UCSD-AML1 (cell line): ENCODE measurements at regions not wholly inside any gene's neighbourhood (a gene's known extent, or its start where the extent isn't known, plus 50 kb on each side); places are given as distances from the start of the nearest gene placed in this dataset.
"Not testable (repeated sequence)": the region's sequence is repeated elsewhere in the genome, so short reads cannot be mapped to it uniquely, and the experiment has no call there.

Source experiments
- DNase-seq: peaks from one replicate; lab custom pipeline; 2025; ENCODE audit not compliant: unreplicated experiment; lab: John Stamatoyannopoulos, UW

- no peak for DNase-seq
These were observed 218.1 kb upstream of the OBI1 start for GRCh38 chr13:78876915-78877549.

GRCh38 chr13:78875792-78876580, 217.0 kb upstream of the OBI1 start:
- DNase-seq = peak; percentile 9

GRCh38 chr13:78868991-78869390, 210.0 kb upstream of the OBI1 start:
- no peak for DNase-seq

DNA sequence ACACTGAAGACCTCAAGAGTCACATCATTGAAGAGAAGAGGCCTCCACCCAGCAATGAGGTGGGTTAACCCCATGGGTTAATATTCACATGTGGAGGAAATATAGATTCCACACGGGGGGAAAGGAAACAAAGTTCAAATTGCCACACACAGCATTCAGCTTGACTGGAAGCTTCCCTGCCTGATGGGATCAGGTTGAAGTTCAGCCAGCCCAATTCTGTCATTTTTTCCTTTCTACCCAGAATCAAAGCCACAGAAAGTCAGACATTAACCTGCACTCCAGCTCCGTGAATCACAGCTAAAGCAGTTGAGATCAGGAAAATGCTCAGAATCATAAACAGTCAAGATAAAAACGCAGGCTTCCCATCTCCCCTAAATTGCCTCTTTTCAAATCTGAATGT, 208.7 kb upstream of the OBI1 start:
- no peak for DNase-seq

DNA sequence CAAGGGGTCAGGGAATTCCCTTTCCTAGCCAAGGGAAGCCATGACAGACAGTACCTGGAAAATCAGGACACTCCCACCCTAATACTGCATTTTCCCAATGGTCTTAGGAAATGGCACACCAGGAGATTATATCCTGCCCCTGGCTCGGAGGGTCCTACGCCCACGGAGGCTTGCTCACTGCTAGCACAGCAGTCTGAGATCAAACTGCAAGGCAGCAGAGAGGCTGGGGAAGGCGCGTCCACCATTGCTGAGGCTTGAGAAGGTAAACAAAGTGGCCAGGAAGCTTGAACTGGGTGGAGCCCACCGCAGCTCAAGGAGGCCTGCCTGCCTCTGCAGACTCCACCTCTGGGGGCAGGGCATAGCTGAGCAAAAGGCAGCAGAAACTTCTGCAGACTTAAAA, 207.1 kb upstream of the OBI1 start:
- not testable (repeated sequence) for DNase-seq

DNA sequence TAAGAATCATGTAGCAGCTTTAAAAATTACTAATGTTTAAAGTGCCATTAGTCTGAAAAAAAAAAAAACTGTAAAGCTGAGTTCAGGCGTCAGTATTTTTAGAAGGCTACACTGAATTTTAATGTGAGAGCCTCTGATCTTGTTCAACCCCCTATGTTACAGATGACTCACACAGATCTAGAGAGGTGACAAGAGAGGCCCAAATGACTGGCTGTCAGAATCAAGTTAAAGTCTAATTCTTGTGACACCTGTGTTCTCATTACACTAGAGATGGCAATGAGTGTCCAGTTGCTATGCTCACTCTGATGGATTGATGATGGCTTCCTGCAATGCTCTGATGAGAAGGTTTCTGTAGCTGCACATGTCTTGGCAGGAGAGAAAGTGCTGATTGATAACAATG, 203.5 kb upstream of the OBI1 start:
- DNase-seq = no peak

DNA sequence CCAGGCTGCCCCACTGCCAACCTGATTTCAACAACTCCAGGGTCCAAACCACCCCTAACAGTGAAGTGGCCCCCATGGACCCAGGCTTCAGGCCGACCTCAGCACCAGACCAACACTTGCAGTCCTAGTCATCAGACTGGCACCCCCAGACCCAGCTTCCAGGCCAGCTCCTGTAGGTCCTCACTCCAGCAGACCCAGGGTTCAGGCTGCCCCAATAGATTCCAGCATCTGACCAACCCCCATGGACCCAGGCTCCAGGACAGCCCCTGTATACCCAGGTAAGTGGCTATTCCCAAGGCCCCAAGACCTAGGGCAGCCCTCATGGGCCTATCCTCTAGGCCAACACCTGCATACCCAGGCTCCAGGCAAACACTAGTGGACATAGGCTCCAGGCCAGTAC, 193.8 kb upstream of the OBI1 start:
- no peak for DNase-seq

DNA sequence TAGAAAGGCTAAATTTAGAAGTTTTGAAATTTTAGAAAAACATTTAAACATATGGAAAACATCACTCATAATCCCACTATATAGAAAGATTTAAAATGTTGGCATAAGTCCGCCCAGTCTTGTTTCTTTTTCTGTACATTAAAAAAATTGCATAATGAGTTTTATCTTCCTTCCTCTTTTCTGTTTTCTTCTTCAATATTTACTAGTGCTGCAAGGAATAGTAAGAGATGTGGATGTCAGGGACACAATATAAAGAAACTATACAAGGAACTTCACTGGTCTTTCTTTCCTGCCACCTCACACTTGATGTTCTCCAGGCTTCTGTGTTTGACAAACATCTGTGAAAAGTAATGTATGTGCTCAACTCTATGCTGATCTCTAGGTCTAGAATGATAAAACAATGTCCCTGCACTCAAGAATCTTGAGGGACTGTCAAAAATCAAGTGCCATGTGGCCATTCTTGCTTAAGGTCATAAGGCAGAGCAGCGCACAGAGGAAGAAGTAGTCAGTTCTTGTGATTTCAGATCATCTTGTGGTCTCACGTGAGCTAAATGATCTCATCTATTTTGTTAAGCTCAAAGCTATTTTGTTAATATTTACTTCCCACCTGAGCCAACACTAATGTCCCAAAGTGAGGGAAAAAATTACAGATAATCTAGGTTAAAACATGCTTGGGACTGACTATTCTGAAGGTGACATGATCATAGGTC, 186.9 kb upstream of the OBI1 start:
- no peak for DNase-seq

GRCh38 chr13:78844106-78844505, 185.2 kb upstream of the OBI1 start:
- DNase-seq = no peak

- DNase-seq = no peak
These were observed 182.5 kb upstream of the OBI1 start for GRCh38 chr13:78841358-78841963.

DNA sequence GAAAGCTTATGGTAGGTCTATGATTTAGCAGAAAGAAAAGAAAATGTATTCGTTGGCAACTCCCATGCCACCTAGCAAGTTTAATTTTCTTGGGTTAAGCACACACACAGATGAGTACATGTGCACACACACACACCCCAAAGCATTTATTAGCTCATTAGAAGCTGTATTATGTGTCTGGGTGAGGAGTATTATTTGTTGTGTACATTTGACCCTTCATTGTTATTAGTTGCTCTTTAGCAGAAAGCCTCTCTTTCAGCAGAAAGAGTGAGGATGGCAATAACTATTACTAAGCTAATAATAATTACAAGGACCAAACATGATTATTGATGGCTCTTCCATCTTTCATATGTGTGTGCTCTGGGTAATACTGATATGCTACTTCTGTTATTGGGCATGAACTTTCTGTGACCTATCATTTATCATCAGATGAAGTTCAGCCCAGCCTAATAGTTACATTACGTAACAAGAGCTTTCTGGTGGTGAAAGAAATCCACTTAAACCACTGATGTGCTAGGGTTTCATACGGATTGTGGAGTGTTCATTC, 177.4 kb upstream of the OBI1 start:
- no peak for DNase-seq

DNA sequence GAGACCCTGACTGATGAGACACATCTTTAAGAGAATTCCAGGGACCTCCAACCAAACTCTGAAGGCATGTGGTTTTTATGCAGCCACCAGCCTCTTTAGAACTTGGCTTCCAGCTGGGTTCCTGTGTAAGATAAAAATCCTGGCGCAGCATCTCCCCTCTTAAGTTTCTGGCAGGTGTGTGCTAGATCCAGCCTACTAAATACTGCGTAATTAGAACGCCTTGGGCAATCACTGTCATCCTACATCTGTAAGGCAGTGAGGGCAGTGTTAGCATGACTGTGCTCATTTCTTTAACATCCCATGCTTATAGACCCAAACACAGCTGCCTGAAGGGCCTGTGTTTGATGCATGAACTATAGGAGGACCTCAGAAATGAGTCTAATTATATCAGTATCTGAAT, 173.5 kb upstream of the OBI1 start:
- no peak for DNase-seq

- DNase-seq = no peak
These were observed 171.6 kb upstream of the OBI1 start for GRCh38 chr13:78830508-78830907.

GRCh38 chr13:78829821-78830220, 170.9 kb upstream of the OBI1 start:
- DNase-seq = no peak

GRCh38 chr13:78827471-78827870, 168.5 kb upstream of the OBI1 start:
- no peak for DNase-seq

GRCh38 chr13:78826936-78827335, 168.0 kb upstream of the OBI1 start:
- DNase-seq = no peak

GRCh38 chr13:78826312-78826711, 167.4 kb upstream of the OBI1 start:
- DNase-seq = no peak

DNA sequence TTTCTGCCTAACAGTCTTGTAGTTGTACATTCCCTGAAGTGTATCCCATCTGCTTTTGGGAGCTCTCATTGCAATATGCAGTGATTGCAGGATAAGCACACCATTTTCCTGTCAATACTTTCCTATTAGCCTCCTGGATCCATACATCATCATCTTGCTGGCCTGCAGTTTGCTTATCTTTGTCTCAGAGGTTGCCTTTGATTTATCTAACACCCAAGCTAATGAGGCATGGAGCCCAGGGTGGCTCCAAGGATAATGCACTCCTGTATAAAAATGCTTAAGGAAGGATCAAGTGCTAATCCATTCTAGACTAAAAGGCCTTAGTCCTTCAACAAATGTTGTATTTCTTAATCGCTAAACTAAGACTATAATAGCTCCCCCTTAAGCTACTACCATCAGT, 161.6 kb upstream of the OBI1 start:
- DNase-seq = no peak

DNA sequence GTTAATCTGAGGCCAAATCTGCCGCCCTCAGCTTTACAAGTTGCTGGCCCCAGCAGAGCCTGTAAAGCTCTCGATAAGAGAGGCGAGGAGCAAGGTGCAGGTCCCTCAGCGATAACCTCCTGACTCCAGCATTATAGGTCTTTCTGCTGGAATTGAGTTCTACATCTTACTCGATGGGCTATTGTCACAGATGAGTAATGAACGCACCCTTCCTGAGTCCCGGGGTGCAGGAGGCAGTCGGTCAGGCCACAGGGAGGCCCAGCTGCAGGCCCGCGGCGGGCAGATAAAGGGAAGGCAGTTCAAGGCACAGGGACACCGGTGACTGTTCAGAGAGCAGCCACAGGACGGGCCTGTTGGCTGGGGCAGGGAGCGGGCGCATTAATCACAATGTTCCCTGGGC, 157.6 kb upstream of the OBI1 start:
- DNase-seq = no peak

GRCh38 chr13:78816154-78816553, 157.2 kb upstream of the OBI1 start:
- DNase-seq = no peak

GRCh38 chr13:78806457-78806856, 147.5 kb upstream of the OBI1 start:
- DNase-seq = no peak
